Keratinocyte (primary cell): ENCODE measurements at regions not wholly inside any gene's neighbourhood (a gene's known extent, or its start where the extent isn't known, plus 50 kb on each side); places are given as distances from the start of the nearest gene placed in this dataset.

Source experiments
- DNase-seq: peaks from one replicate; pipeline ENCODE4 v3.0.0-alpha.2; 2011; ENCODE audit warnings: low read depth, missing footprints, low spot score
- FAIRE-seq: peaks from 2 replicates; lab custom pipeline; 2011; peaks lifted over from hg19 to GRCh38; lab: Jason Lieb, UNC
- H2AFZ ChIP-seq: 2 replicates; pipeline ENCODE4 v1.6.0; 2012; ENCODE audit warnings: low read length, control low read depth, inconsistent platforms; ENCODE audit not compliant: control insufficient read depth
- H3K27ac ChIP-seq: 2 replicates; pipeline ENCODE4 v1.5.1; 2011; ENCODE audit warnings: low read length; ENCODE audit not compliant: control insufficient read depth, insufficient read depth
- H3K27me3 ChIP-seq: 3 replicates; pipeline ENCODE4 v1.6.0; 2011; ENCODE audit warnings: low read length; ENCODE audit not compliant: control insufficient read depth, insufficient read depth; ENCODE audit errors: extremely low read depth
- H3K36me3 ChIP-seq, 2 experiments: 2 replicates in 1 of 2; 3 replicates in 1 of 2; pipeline ENCODE4 v1.5.1; 2011; ENCODE audit warnings: low read length in 2 of 2, mild to moderate bottlenecking in 1 of 2; ENCODE audit not compliant: control insufficient read depth in 2 of 2, insufficient read depth in 2 of 2; ENCODE audit errors: extremely low read depth in 1 of 2
- H3K4me1 ChIP-seq: 3 replicates; pipeline ENCODE4 v1.5.1; 2011; ENCODE audit warnings: low read length; ENCODE audit not compliant: control insufficient read depth, insufficient read depth; ENCODE audit errors: extremely low read depth
- H3K4me2 ChIP-seq: 3 replicates; pipeline ENCODE4 v1.6.0; 2011; ENCODE audit warnings: low read depth, low read length; ENCODE audit not compliant: control insufficient read depth, insufficient read depth; ENCODE audit errors: extremely low read depth
- H3K4me3 ChIP-seq, 3 experiments: fragments of 200-600 bp in 1 of 3; sonication (generic) in 1 of 3; 2 replicates in 2 of 3; 3 replicates in 1 of 3; pipeline ENCODE4 v1.5.1; 2011 to 2016; ENCODE audit warnings: low read length in 3 of 3, mild to moderate bottlenecking in 3 of 3, control low read depth in 2 of 3, inconsistent platforms in 1 of 3, low read depth in 1 of 3, mixed read lengths in 1 of 3, mixed run types in 1 of 3, moderate library complexity in 1 of 3; ENCODE audit not compliant: control insufficient read depth in 2 of 3, insufficient read depth in 2 of 3; ENCODE audit errors: extremely low read depth in 1 of 3
- H3K79me2 ChIP-seq: 2 replicates; pipeline ENCODE4 v1.6.0; 2012; ENCODE audit warnings: low read length; ENCODE audit not compliant: control insufficient read depth, insufficient read depth
- H3K9ac ChIP-seq: 3 replicates; pipeline ENCODE4 v1.6.0; 2011; ENCODE audit warnings: low read length; ENCODE audit not compliant: control insufficient read depth, insufficient read depth; ENCODE audit errors: extremely low read depth
- H3K9me1 ChIP-seq: 3 replicates; pipeline ENCODE4 v1.6.0; 2011; ENCODE audit warnings: low read length; ENCODE audit not compliant: control insufficient read depth, insufficient read depth; ENCODE audit errors: extremely low read depth
- H3K9me3 ChIP-seq: 2 replicates; pipeline ENCODE4 v1.5.1; 2012; ENCODE audit warnings: low read depth, low read length; ENCODE audit not compliant: control insufficient read depth
- H4K20me1 ChIP-seq: 3 replicates; pipeline ENCODE4 v1.6.0; 2011; ENCODE audit warnings: low read length; ENCODE audit not compliant: control insufficient read depth, insufficient read depth; ENCODE audit errors: extremely low read depth
- CTCF ChIP-seq, 3 experiments: IDR thresholded peaks in 1 of 3; conservative IDR thresholded peaks in 1 of 3; optimal IDR thresholded peaks in 1 of 3; 2 replicates in 2 of 3; 3 replicates in 1 of 3; pipeline versions ENCODE3 to v1.5.1; 2011; ENCODE audit warnings: low read length in 3 of 3, mild to moderate bottlenecking in 3 of 3, moderate library complexity in 2 of 3, control low read depth in 1 of 3, inconsistent platforms in 1 of 3; ENCODE audit not compliant: insufficient read depth in 2 of 3; ENCODE audit errors: extremely low read depth in 1 of 3
- EZH2 ChIP-seq: IDR thresholded peaks from one replicate; pipeline ENCODE4 v1.6.1; 2012; ENCODE audit warnings: inconsistent platforms, mild to moderate bottlenecking, low read length, moderate library complexity
- dilution Hi-C: fragments of 300-500 bp; cut with MboI; formaldehyde crosslinking; loops from one replicate; pipeline ENCODE4 v1.7.0; 2020; ENCODE audit warnings: low sequenced_read_pairs; ENCODE audit not compliant: extremely low pct_ligation_motif_present

- TF ChIP-seq CTCF (optimal IDR thresholded peaks at IDR 0.05 in 1 of 3, IDR thresholded peaks at IDR 0.05 in 1 of 3, conservative IDR thresholded peaks at IDR 0.05 in 1 of 3; ENCODE audit: extremely low read depth in 1 of 3, insufficient read depth in 2 of 3, low read length in 3 of 3) (no peak), EZH2 (no peak)
- H3K9ac ChIP-seq: no peak overlapping the region
- no peaks in the 10 kb centered on the region for H3K36me3 ChIP-seq
- no peak overlapping the region for H3K4me3 ChIP-seq
- H2AFZ ChIP-seq: no peak overlapping the region
- no peaks in the 10 kb centered on the region for H3K4me1 ChIP-seq
- no peaks in the 10 kb centered on the region for H3K9me3 ChIP-seq
- no peak overlapping the region for H3K4me2 ChIP-seq
- H4K20me1 ChIP-seq: no peaks in the 10 kb centered on the region
- dilution Hi-C loops: no loop called here
- no peaks in the 10 kb centered on the region for H3K27me3 ChIP-seq
- no peaks in the 10 kb centered on the region for H3K9me1 ChIP-seq
- FAIRE-seq: no peak
- no peak overlapping the region for H3K27ac ChIP-seq
- DNase-seq: no peak
- no peaks in the 10 kb centered on the region for H3K79me2 ChIP-seq
Observed at GRCh38 chr4:23005691-23006090, 313.0 kb downstream of the GBA3 start.

- H3K4me3 ChIP-seq: no peak overlapping the region
- H3K9me3 ChIP-seq: no peaks in the 10 kb centered on the region
- no peak overlapping the region for H3K27ac ChIP-seq
- no peaks in the 10 kb centered on the region for H3K36me3 ChIP-seq
- no peaks in the 10 kb centered on the region for H4K20me1 ChIP-seq
- dilution Hi-C loops: no loop called here
- FAIRE-seq (no peak), DNase-seq (no peak)
- H3K79me2 ChIP-seq: no peaks in the 10 kb centered on the region
- H3K9me1 ChIP-seq: no peaks in the 10 kb centered on the region
- H2AFZ ChIP-seq: no peak overlapping the region
- no peaks in the 10 kb centered on the region for H3K27me3 ChIP-seq
- TF ChIP-seq EZH2: no peak
- TF ChIP-seq CTCF (optimal IDR thresholded peaks at IDR 0.05 in 1 of 3, IDR thresholded peaks at IDR 0.05 in 1 of 3, conservative IDR thresholded peaks at IDR 0.05 in 1 of 3; ENCODE audit: extremely low read depth in 1 of 3, insufficient read depth in 2 of 3, low read length in 3 of 3): no peak
- no peak overlapping the region for H3K4me2 ChIP-seq
- no peaks in the 10 kb centered on the region for H3K4me1 ChIP-seq
- no peak overlapping the region for H3K9ac ChIP-seq
Observed at GRCh38 chr4:23001478-23001877, 308.7 kb downstream of the GBA3 start.
